Left hindlimb (tissue), 1 donor: ENCODE measurements at regions not wholly inside any gene's neighbourhood (a gene's known extent, or its start where the extent isn't known, plus 50 kb on each side); places are given as distances from the start of the nearest gene placed in this dataset.
A peak's percentile ranks its signal among the peaks of the same experiment; 100 is the strongest.

Experiments used
- DNase-seq: peaks from one replicate; pipeline ENCODE4 v3.0.0-alpha.2; 2018

GRCh38 chr3:189049458-189050236 is 122.1 kb upstream of the TPRG1 start:
- no peak for DNase-seq

- no peak for DNase-seq
These were observed 118.4 kb upstream of the TPRG1 start for GRCh38 chr3:189053322-189053721.

GRCh38 chr3:189056646-189057335 is 115.0 kb upstream of the TPRG1 start:
- DNase-seq: no peak

- no peak for DNase-seq
These were observed 114.4 kb upstream of the TPRG1 start for GRCh38 chr3:189057369-189057768.

GRCh38 chr3:189058071-189058470 is 113.7 kb upstream of the TPRG1 start:
- no peak for DNase-seq

GRCh38 chr3:189070965-189071364 is 100.8 kb upstream of the TPRG1 start:
- DNase-seq: no peak

- DNase-seq: no peak
These were observed 100.3 kb upstream of the TPRG1 start for GRCh38 chr3:189071446-189071845.

GRCh38 chr3:189076449-189076848 is 95.3 kb upstream of the TPRG1 start:
- no peak for DNase-seq

- no peak for DNase-seq
These were observed 91.0 kb upstream of the TPRG1 start for GRCh38 chr3:189080745-189081144.

GRCh38 chr3:189082666-189083427 is 88.9 kb upstream of the TPRG1 start:
- no peak for DNase-seq

- DNase-seq: no peak
These were observed 87.2 kb upstream of the TPRG1 start for GRCh38 chr3:189084620-189085019.

GRCh38 chr3:189092547-189092946 is 79.2 kb upstream of the TPRG1 start:
- no peak for DNase-seq

- DNase-seq: no peak
These were observed 77.2 kb upstream of the TPRG1 start for GRCh38 chr3:189094539-189094938.

GRCh38 chr3:189096092-189096491 is 75.7 kb upstream of the TPRG1 start:
- DNase-seq: no peak

GRCh38 chr3:189099031-189099471 is 72.7 kb upstream of the TPRG1 start:
- DNase-seq: peak; percentile 40

GRCh38 chr3:189099505-189100290 is 72.1 kb upstream of the TPRG1 start:
- no peak for DNase-seq

- DNase-seq: no peak
These were observed 70.9 kb upstream of the TPRG1 start for GRCh38 chr3:189100866-189101265.

- no peak for DNase-seq
These were observed 70.2 kb upstream of the TPRG1 start for GRCh38 chr3:189101594-189101993.

GRCh38 chr3:189103208-189103607 is 68.6 kb upstream of the TPRG1 start:
- DNase-seq: no peak

GRCh38 chr3:189108067-189108466 is 63.7 kb upstream of the TPRG1 start:
- DNase-seq: peak; percentile 43

- no peak for DNase-seq
These were observed 63.0 kb upstream of the TPRG1 start for GRCh38 chr3:189108735-189109134.

- DNase-seq: no peak
These were observed 62.6 kb upstream of the TPRG1 start for GRCh38 chr3:189109145-189109544.

- no peak for DNase-seq
These were observed 54.7 kb upstream of the TPRG1 start for GRCh38 chr3:189117087-189117486.
